Vagina (tissue), 2 donors: ENCODE measurements at regions not wholly inside any gene's neighbourhood (a gene's known extent, or its start where the extent isn't known, plus 50 kb on each side); places are given as distances from the start of the nearest gene placed in this dataset.

Experiments
- DNase-seq, 2 donors: peaks; one replicate each; pipeline ENCODE4 v3.0.0-alpha.2; 2017; ENCODE audit errors: extremely low spot score in 2 of 2
- H3K27ac ChIP-seq: fragments of 200-600 bp; sonication (generic); one replicate; pipeline ENCODE4 v1.5.1; 2019
- H3K27me3 ChIP-seq: fragments of 200-600 bp; sonication (generic); one replicate; pipeline ENCODE4 v1.5.1; 2019
- H3K36me3 ChIP-seq, 2 donors: fragments of 200-600 bp; sonication (generic); one replicate each; pipeline ENCODE4 v1.5.1; 2017 to 2019
- H3K4me1 ChIP-seq: fragments of 200-600 bp; sonication (generic); one replicate; pipeline ENCODE4 v1.5.1; 2019
- H3K4me3 ChIP-seq, 2 donors: fragments of 200-600 bp; sonication (generic); 1 replicate in 1 of 2; 2 replicates in 1 of 2; pipeline ENCODE4 v1.5.1; 2016 to 2019
- H3K9me3 ChIP-seq: fragments of 200-600 bp; sonication (generic); one replicate; pipeline ENCODE4 v1.5.1; 2019
- CTCF ChIP-seq, 3 experiments: fragments of 450-650 bp in 2 of 3; fragments of 200-600 bp in 1 of 3; sonication (generic) in 1 of 3; IDR thresholded peaks; one replicate each; pipeline ENCODE4 v1.5.1; 2017 to 2019; ENCODE audit warnings: antibody characterized with exemption in 3 of 3, mild to moderate bottlenecking in 2 of 3, moderate library complexity in 2 of 3
- POLR2A ChIP-seq, 2 donors: fragments of 450-650 bp; IDR thresholded peaks; one replicate each; pipeline ENCODE4 v1.6.1; 2017; ENCODE audit warnings: antibody characterized with exemption in 2 of 2, mild to moderate bottlenecking in 2 of 2, moderate library complexity in 2 of 2
- POLR2AphosphoS5 ChIP-seq, 2 donors: sonication (generic); formaldehyde crosslinking; IDR thresholded peaks; one replicate each; pipeline ENCODE4 v1.9.0; 2017; ENCODE audit warnings: antibody characterized with exemption in 2 of 2, mild to moderate bottlenecking in 2 of 2, low read depth in 1 of 2; ENCODE audit not compliant: insufficient read depth in 1 of 2
- intact Hi-C: fragments of 100-400 bp; cut with DNase I; formaldehyde crosslinking; loops from one replicate; pipeline ENCODE4 v1.15.1; 2023

GRCh38 chr12:59027199-59027598, 106.9 kb upstream of the LRIG3 start:
- TF ChIP-seq CTCF (IDR thresholded peaks at IDR 0.05) (no peak), POLR2A (IDR thresholded peaks at IDR 0.05) (no peak), POLR2AphosphoS5 (IDR thresholded peaks at IDR 0.05; ENCODE audit: insufficient read depth in 1 of 2, low read depth in 1 of 2) (no peak)
- intact Hi-C loops = no loop called here
- Histone ChIP-seq H3K4me3 (no peak overlapping the region), H3K4me1 (no peaks in the 10 kb centered on the region), H3K9me3 (no peaks in the 10 kb centered on the region), H3K36me3 (no peaks in the 10 kb centered on the region), H3K27ac (no peak overlapping the region), H3K27me3 (no peaks in the 10 kb centered on the region)
- no peak for DNase-seq

DNA sequence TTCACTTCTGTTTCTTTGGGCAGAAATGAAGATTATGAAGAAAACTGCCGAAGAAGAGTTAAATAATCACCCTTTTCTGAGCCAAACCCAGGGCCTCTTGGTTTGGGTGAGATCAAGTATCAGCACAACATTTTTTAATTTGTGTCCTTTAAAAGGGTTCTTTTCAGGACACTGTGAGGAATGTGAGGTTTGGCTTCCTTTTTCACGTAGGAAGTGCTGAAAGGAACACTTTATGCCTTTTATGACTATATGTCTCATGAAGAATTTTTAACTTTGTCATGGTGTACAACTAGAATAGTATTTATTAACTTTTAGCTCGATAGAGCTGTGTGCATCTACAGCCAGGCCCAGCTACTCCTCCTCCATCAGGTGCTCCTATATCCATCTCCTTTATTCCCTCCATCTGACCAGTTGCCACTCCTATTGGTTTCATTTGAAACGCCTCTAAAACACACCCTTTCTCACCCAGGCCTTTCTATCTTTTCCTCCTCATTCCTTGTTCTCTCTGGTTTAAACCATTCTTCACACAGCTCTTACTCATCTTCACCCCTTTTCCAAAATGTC, 103.6 kb upstream of the LRIG3 start:
- no peak overlapping the region for H3K27ac ChIP-seq
- DNase-seq = no peak
- H3K27me3 ChIP-seq = no peaks in the 10 kb centered on the region
- H3K4me1 ChIP-seq = no peaks in the 10 kb centered on the region
- no peak for TF ChIP-seq CTCF (IDR thresholded peaks at IDR 0.05)
- no peak for TF ChIP-seq POLR2A (IDR thresholded peaks at IDR 0.05)
- no peak for TF ChIP-seq POLR2AphosphoS5 (IDR thresholded peaks at IDR 0.05; ENCODE audit: insufficient read depth in 1 of 2, low read depth in 1 of 2)
- intact Hi-C loops = no loop called here
- no peaks in the 10 kb centered on the region for H3K36me3 ChIP-seq
- no peaks in the 10 kb centered on the region for H3K9me3 ChIP-seq
- no peak overlapping the region for H3K4me3 ChIP-seq

DNA sequence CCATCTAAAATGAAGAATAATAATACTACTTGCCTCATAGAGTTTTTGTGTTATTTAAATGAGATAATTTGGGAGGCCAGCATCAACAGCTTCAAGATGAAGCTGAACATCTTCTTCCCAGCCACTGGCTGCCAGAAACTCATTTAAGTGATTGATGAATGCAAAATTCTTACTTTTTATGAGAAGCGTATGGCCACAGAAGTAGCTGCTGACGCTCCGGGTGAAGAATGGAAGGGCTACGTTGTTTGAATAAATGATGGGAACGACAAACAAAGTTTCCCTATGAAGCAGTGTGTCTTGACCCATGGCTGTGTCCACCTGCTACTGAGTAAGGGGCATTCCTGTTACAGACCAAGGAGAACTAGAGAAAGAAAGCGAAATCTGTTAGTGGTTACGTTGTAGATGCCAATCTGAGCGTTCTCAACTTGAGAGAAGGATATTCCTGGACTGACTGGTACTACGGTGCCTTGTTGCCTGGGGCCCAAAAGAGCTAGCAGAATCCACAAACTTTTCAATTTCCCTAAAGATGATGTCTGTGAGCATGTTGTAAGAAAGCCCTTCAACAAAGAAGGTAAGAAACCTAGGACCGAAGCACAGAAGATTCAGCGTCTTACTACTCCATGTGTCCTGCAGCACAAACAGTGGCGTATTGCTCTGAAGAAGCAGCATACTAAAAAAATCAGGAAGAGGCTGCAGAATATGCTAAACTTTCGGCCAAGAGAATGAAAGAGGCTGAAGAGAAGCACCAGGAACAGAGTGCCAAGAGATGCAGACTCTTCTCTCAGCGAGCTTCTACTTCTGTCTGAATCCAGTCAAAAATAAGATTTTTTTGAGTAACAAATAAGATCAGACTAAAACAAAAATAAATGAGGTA, 100.0 kb upstream of the LRIG3 start:
- no peak for TF ChIP-seq POLR2A (IDR thresholded peaks at IDR 0.05)
- TF ChIP-seq POLR2AphosphoS5 (IDR thresholded peaks at IDR 0.05; ENCODE audit: insufficient read depth in 1 of 2, low read depth in 1 of 2) = no peak
- no peak for TF ChIP-seq CTCF (IDR thresholded peaks at IDR 0.05)
- intact Hi-C loops = no loop called here
- Histone ChIP-seq H3K36me3 (no peaks in the 10 kb centered on the region), H3K9me3 (no peaks in the 10 kb centered on the region), H3K4me1 (no peaks in the 10 kb centered on the region), H3K27me3 (no peaks in the 10 kb centered on the region), H3K4me3 (no peak overlapping the region), H3K27ac (no peak overlapping the region)
- no peak for DNase-seq

- H3K27me3 ChIP-seq = no peaks in the 10 kb centered on the region
- H3K4me1 ChIP-seq = no peaks in the 10 kb centered on the region
- TF ChIP-seq POLR2A (IDR thresholded peaks at IDR 0.05) (no peak), CTCF (IDR thresholded peaks at IDR 0.05) (no peak), POLR2AphosphoS5 (IDR thresholded peaks at IDR 0.05; ENCODE audit: insufficient read depth in 1 of 2, low read depth in 1 of 2) (no peak)
Observed at GRCh38 chr12:59014885-59015284, 94.6 kb upstream of the LRIG3 start.

GRCh38 chr12:59010941-59011340, 90.6 kb upstream of the LRIG3 start:
- no peaks in the 10 kb centered on the region for H3K4me1 ChIP-seq
- no peak for DNase-seq
- no peaks in the 10 kb centered on the region for H3K27me3 ChIP-seq
- H3K9me3 ChIP-seq = no peaks in the 10 kb centered on the region
- intact Hi-C loops = no loop called here
- no peak overlapping the region for H3K4me3 ChIP-seq
- no peak overlapping the region for H3K27ac ChIP-seq
- TF ChIP-seq POLR2A (IDR thresholded peaks at IDR 0.05) = no peak
- TF ChIP-seq CTCF (IDR thresholded peaks at IDR 0.05) = no peak
- no peak for TF ChIP-seq POLR2AphosphoS5 (IDR thresholded peaks at IDR 0.05; ENCODE audit: insufficient read depth in 1 of 2, low read depth in 1 of 2)
- no peaks in the 10 kb centered on the region for H3K36me3 ChIP-seq

More at GRCh38 chr12:59014885-59015284, 94.6 kb upstream of the LRIG3 start:
- no peaks in the 10 kb centered on the region for H3K9me3 ChIP-seq
- no peaks in the 10 kb centered on the region for H3K36me3 ChIP-seq
- intact Hi-C loops = no loop called here
- no peak overlapping the region for H3K27ac ChIP-seq
- no peak overlapping the region for H3K4me3 ChIP-seq
- no peak for DNase-seq
